Right lobe of liver (tissue), 6 donors: ENCODE measurements at regions not wholly inside any gene's neighbourhood (a gene's known extent, or its start where the extent isn't known, plus 50 kb on each side); places are given as distances from the start of the nearest gene placed in this dataset.

ENCODE experiments used
- ATAC-seq, 4 donors: fragments of 200-7000 bp; cut with Tn5 transposase; one replicate each; pipeline ENCODE4 v1.9.1; 2020; ENCODE audit warnings: mild to moderate bottlenecking in 4 of 4, moderate library complexity in 4 of 4
- DNase-seq, 3 donors: peaks; one replicate each; pipeline ENCODE4 v3.0.0-alpha.2; 2020
- H3K27ac ChIP-seq, 3 donors: fragments of 200-600 bp; one replicate each; pipeline ENCODE4 v1.8.0; 2022
- H3K27me3 ChIP-seq, 2 donors: fragments of 200-600 bp; one replicate each; pipeline ENCODE4 v1.8.0; 2022
- H3K36me3 ChIP-seq, 4 donors: fragments of 200-600 bp; sonication (generic) in 1 of 4; one replicate each; pipeline versions ENCODE4 v1.5.1 to v1.8.0; 2017 to 2022; ENCODE audit warnings: control low read depth in 1 of 4
- H3K4me1 ChIP-seq, 4 donors: fragments of 200-600 bp; sonication (generic) in 1 of 4; one replicate each; pipeline versions ENCODE4 v1.5.1 to v1.8.0; 2017 to 2022; ENCODE audit warnings: control low read depth in 1 of 4
- H3K4me3 ChIP-seq, 3 donors: fragments of 200-600 bp; one replicate each; pipeline ENCODE4 v1.8.0; 2022
- H3K9me3 ChIP-seq, 4 donors: fragments of 200-600 bp; sonication (generic) in 1 of 4; one replicate each; pipeline versions ENCODE4 v1.5.1 to v1.8.0; 2017 to 2022; ENCODE audit warnings: control low read depth in 1 of 4
- CTCF ChIP-seq, 4 donors: fragments of 200-600 bp in 3 of 4; fragments of 450-650 bp in 1 of 4; IDR thresholded peaks; one replicate each; pipeline versions ENCODE4 v1.5.1 to v1.8.0; 2016 to 2022; ENCODE audit warnings: antibody characterized with exemption in 4 of 4, mild to moderate bottlenecking in 2 of 4
- POLR2A ChIP-seq: fragments of 450-650 bp; IDR thresholded peaks from one replicate; pipeline ENCODE4 v1.6.1; 2017; ENCODE audit warnings: antibody characterized with exemption, mild to moderate bottlenecking
- WGBS: methylation state at CpG from one replicate; pipeline ENCODE4 v1.1.6; 2018; ENCODE audit warnings: low coverage, low lambda C conversion rate; ENCODE audit not compliant: insufficient coverage; ENCODE audit errors: missing lambda C conversion rate; 5-methylcytosine and 5-hydroxymethylcytosine counted together
- intact Hi-C, 2 donors: fragments of 100-400 bp; cut with DNase I; formaldehyde crosslinking; loops; one replicate each; pipeline versions ENCODE4 v1.11.2 to v1.14.1; 2022
- donor health status: DM: no; HTN: yes; CAD: no.
- donor health status: DM: no; HTN: no; CAD: no.
- donor health status: DM: no; HTN: no; CAD: no.
- donor health status: DM: no; HTN: yes; CAD: no.
- donor health status: DM: no; HTN: yes; CAD: no.

- H3K4me1 ChIP-seq = no peaks in the 10 kb centered on the region
- H3K36me3 ChIP-seq = no peaks in the 10 kb centered on the region
- H3K27ac ChIP-seq = no peak overlapping the region
- H3K9me3 ChIP-seq = no peaks in the 10 kb centered on the region
- 31% methylated on average over 3 of the region's 7 CpGs for WGBS
- no peak for ATAC-seq
- H3K4me3 ChIP-seq = no peak overlapping the region
- DNase-seq = no peak
- H3K27me3 ChIP-seq = no peaks in the 10 kb centered on the region
- TF ChIP-seq POLR2A (no peak), CTCF (IDR thresholded peaks at IDR 0.05) (no peak)
- intact Hi-C loops = no loop called here
Measured at GRCh38 chr19:30281906-30282305, 90.3 kb upstream of the ZNF536 start.

- TF ChIP-seq POLR2A (no peak), CTCF (IDR thresholded peaks at IDR 0.05) (no peak)
- ATAC-seq (no peak), DNase-seq (no peak)
- Histone ChIP-seq H3K36me3 (no peaks in the 10 kb centered on the region), H3K27ac (no peak overlapping the region), H3K27me3 (no peaks in the 10 kb centered on the region), H3K4me3 (no peak overlapping the region), H3K4me1 (no peaks in the 10 kb centered on the region), H3K9me3 (no peaks in the 10 kb centered on the region)
- 56% methylated on average over 2 of the region's 2 CpGs for WGBS
- intact Hi-C loops = no loop called here
Measured at GRCh38 chr19:30283556-30283955, 88.6 kb upstream of the ZNF536 start.

DNA sequence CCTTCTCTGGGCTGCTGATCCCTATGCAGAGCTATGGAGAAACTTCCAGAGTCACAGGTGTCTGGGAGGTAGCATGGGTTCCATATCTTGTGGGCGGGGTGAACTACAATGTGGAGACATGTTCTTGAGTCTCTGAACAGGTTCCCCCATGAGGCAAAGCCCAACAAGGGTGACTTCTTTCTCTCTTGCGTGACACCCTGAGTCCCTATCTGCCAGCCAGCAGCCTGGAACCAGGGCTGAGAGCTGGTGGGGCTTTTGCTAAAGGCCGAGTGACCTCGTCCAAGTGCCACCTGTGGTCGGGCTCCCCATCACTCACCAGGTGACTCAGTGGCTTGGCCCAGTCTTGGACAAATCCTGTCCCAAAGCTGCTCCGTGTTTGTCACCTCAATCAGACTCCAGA lies 88.0 kb upstream of the ZNF536 start:
- DNase-seq = no peak
- Histone ChIP-seq H3K36me3 (no peaks in the 10 kb centered on the region), H3K27me3 (no peaks in the 10 kb centered on the region), H3K4me3 (no peak overlapping the region), H3K27ac (no peak overlapping the region), H3K4me1 (no peaks in the 10 kb centered on the region), H3K9me3 (no peaks in the 10 kb centered on the region)
- TF ChIP-seq POLR2A (no peak), CTCF (IDR thresholded peaks at IDR 0.05) (no peak)
- WGBS = 45% methylated on average over 1 of the region's 6 CpGs
- intact Hi-C loops = no loop called here
- ATAC-seq = no peak

GRCh38 chr19:30284885-30285284 lies 87.3 kb upstream of the ZNF536 start:
- H3K27ac ChIP-seq = no peak overlapping the region
- no peaks in the 10 kb centered on the region for H3K9me3 ChIP-seq
- no peaks in the 10 kb centered on the region for H3K4me1 ChIP-seq
- H3K4me3 ChIP-seq = no peak overlapping the region
- H3K36me3 ChIP-seq = no peaks in the 10 kb centered on the region
- DNase-seq (no peak), ATAC-seq (no peak)
- H3K27me3 ChIP-seq = no peaks in the 10 kb centered on the region
- intact Hi-C loops = no loop called here
- no peak for TF ChIP-seq CTCF (IDR thresholded peaks at IDR 0.05)
- WGBS = 50% methylated on average over 3 of the region's 3 CpGs

- no peak for TF ChIP-seq CTCF (IDR thresholded peaks at IDR 0.05)
- no peak for TF ChIP-seq POLR2A
Measured at GRCh38 chr19:30286378-30286777, 85.8 kb upstream of the ZNF536 start.

More at GRCh38 chr19:30286378-30286777, 85.8 kb upstream of the ZNF536 start:
- DNase-seq (no peak), ATAC-seq (no peak)
- intact Hi-C loops = no loop called here
- no peaks in the 10 kb centered on the region for H3K4me1 ChIP-seq
- no peak overlapping the region for H3K4me3 ChIP-seq
- H3K27ac ChIP-seq = no peak overlapping the region
- H3K36me3 ChIP-seq = no peaks in the 10 kb centered on the region
- H3K27me3 ChIP-seq = no peaks in the 10 kb centered on the region
- 21% methylated on average over 3 of the region's 3 CpGs for WGBS
- no peaks in the 10 kb centered on the region for H3K9me3 ChIP-seq
